ENCODE measurements at regions not wholly inside any gene's neighbourhood (a gene's known extent, or its start where the extent isn't known, plus 50 kb on each side); places are given as distances from the start of the nearest gene placed in this dataset.

DNA sequence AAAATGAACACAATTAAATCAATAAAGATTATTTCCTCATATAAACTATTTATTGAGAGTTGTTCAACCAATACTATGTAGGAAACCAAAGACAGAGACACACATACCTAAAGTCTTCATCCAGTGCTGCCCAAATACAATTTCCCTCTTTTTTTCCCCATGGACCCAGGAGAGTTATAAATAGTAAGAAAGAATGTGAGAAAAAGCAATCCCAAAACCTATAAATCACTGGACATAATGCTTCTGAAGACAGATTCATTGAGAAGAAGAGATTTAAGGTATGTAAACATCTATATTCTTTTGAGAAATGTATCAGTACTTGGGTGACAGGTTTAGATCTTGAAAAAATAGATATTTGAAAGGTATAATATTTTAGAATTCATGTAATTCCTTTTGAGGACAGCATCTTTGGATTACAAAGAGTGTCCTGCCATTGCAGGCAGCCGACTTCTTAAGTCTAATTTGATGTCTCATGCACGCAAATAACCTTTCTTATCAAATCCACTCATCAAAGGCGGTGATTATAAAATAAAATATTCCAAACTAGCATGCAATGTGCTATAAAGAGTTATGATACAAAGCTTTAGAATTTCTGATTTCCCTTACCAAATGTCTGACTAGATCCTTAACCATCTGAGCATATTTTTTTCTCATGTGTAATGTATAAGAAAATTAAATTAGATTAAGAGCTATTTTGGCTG, 739.4 kb downstream of the LIG4 start:
- no peak for DNase-seq (ENCODE audit: low read depth)

- DNase-seq (ENCODE audit: low read depth) = no peak
These were observed 742.1 kb downstream of the LIG4 start for GRCh38 chr13:107473253-107473652.

- no peak for DNase-seq (ENCODE audit: low read depth)
These were observed 748.8 kb downstream of the LIG4 start for GRCh38 chr13:107466326-107467099.

DNA sequence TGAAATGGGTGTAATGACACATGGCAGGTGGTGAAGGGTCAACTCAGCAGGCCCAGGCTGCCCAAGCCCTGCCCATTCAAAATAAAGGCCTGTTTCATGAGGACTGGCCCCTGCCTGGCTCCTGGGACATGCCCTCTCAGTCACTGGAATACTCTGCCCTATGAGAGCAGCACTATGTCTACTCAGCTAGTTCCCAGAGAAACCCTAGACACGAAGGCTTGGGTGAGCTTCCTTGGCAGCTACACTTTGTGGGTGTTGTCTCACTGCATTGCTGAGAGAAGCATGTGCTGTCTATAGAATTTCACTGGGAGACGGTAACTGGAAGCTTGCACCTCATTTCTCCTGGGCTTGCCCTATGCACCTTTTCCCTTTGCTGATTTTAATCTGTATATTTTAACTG, 752.8 kb downstream of the LIG4 start:
- DNase-seq (ENCODE audit: low read depth) = no peak

DNA sequence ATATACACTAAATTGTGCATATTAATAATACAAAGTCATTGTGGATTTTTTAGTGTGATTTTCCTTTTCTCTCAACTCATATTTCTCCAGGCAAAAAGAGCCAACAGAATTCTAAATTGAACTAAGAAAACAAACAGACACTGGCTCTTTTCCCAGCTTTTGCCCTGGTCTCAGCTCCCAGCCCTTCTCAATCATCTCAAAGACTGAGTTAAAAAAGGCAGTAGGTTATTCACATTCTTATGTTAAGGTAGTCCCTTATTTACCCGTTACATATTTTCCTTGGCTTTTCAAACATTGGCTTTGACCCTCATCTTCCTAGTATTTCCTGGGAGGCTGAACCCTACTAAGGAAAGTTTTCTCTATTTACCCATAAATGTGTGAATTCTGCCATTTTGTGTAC, 753.6 kb downstream of the LIG4 start:
- DNase-seq (ENCODE audit: low read depth) = no peak

GRCh38 chr13:107459430-107459829, 755.9 kb downstream of the LIG4 start:
- DNase-seq (ENCODE audit: low read depth) = no peak

DNA sequence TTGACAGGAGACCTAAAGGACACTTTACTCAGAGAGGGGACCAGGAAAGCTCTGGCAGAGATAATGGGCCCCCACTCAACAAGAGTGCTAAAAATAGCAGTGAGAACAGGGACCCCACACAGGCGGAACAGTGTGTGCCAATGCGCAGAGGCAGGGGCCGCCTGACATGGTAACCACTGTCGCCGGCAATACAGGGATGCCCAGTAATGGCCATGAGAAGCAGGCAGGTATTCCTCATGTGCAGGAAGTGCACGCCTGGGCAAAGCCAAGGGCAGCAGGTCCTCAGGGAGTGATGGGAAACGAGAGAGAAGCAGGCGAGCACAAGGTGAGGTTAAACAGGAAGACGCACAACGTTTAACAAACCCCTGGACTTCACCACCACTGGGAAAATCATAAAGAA, 757.1 kb downstream of the LIG4 start:
- no peak for DNase-seq (ENCODE audit: low read depth)

- no peak for DNase-seq (ENCODE audit: low read depth)
These were observed 757.6 kb downstream of the LIG4 start for GRCh38 chr13:107457686-107458085.

DNA sequence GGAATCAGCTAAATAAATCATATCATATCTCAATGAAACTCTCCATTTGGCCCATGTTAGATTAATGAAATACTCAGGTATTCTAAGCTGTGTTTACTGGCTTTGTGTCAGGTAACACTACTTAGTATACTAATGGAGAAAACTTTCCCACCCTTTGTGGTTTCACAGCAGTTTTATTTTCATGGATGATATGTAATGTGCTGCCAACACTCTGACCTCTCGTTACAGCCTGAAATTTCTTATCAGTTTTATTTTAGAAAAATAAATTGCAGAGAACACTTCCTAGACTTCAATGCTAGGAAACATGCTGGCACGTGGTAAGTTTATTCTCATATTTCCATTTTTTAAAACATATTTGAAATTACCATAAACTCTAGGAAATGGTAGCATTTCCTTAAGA, 758.9 kb downstream of the LIG4 start:
- no peak for DNase-seq (ENCODE audit: low read depth)

- DNase-seq (ENCODE audit: low read depth) = no peak
These were observed 762.5 kb downstream of the LIG4 start for GRCh38 chr13:107452833-107453232.

DNA sequence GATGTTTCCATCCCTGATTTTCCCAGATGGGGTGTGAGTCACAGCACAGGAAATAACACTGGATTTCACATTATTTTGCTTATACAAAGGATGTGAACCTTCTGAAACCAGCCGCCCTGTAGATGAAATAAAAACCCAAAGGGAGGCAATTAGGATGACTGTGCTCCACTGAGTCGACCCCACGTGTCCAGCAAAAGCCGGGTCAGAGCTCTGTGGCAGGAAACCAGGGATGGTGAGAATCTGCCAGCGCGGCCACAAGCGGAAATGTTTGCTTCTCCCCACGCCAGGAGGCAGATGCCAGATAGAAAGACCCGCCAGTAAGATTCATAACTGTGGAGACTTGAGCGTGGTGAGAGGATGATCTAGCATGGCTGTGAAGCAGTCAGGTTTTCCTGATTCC, 764.4 kb downstream of the LIG4 start:
- no peak for DNase-seq (ENCODE audit: low read depth)

- DNase-seq (ENCODE audit: low read depth) = no peak
These were observed 764.9 kb downstream of the LIG4 start for GRCh38 chr13:107450431-107450830.

DNA sequence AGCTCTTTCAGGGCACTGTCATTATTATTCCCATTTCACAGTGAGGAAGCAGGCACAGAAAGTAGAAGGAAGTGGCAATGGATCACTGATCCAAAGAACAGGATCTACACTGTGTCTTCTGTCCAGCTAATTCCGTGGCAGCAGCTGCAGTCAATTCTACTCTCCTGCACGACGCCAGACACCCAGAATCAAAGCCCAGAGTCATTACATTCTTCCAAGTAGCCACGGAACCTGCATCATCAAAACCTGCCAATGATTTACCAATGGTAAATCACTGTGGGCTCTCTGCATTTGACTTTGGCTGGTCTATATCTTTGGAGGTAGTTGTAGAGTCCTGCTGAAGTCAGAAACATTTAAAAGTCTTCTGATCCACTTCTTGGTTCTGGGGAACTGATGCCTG, 767.7 kb downstream of the LIG4 start:
- DNase-seq (ENCODE audit: low read depth) = no peak

DNA sequence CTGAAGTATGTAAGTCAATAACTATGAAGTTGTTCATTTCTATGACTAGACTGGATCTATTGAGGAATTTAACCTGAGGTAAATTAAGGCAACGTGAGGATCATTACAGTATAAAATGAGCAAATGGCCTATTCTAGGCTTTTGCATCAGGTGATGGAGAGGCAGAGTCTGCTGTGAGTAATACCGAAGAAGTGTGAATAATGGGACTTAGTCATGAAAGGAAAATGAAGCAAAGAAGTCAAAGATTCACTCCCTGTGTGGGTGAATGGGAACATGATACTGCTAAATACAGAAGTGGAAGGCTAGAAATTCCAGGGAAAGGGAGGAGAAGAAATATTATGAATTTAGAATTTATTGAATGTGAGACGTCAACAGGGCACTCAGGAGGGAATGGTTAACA, 774.1 kb downstream of the LIG4 start:
- DNase-seq (ENCODE audit: low read depth) = no peak

GRCh38 chr13:107438251-107438650, 777.1 kb downstream of the LIG4 start:
- DNase-seq (ENCODE audit: low read depth) = no peak

- DNase-seq (ENCODE audit: low read depth) = no peak
These were observed 781.0 kb downstream of the LIG4 start for GRCh38 chr13:107434347-107434746.

DNA sequence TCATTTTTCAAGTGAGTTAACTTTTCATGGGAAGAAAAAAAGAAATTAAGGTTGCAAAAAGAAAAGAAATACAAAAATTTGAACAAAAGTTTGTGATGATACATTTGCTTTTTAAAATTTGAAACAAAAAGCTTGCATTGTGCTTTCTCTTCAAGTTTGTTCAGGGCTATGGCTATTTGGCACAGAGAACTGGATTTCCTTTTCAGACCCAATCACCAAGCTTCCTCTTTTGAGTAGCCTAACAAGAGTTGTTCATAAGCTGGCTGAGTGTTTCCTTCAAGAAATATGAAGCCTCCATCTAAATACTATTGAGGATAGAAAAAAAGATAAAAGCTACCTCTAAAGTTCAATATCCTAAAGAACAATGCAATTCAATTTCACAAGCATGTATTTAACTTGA, 787.8 kb downstream of the LIG4 start:
- no peak for DNase-seq (ENCODE audit: low read depth)

- DNase-seq (ENCODE audit: low read depth) = no peak
These were observed 792.9 kb downstream of the LIG4 start for GRCh38 chr13:107422421-107422820.

GRCh38 chr13:107421951-107422350, 793.4 kb downstream of the LIG4 start:
- DNase-seq (ENCODE audit: low read depth) = no peak

- no peak for DNase-seq (ENCODE audit: low read depth)
These were observed 794.3 kb downstream of the LIG4 start for GRCh38 chr13:107421028-107421427.

- DNase-seq (ENCODE audit: low read depth) = no peak
These were observed 802.3 kb downstream of the LIG4 start for GRCh38 chr13:107413005-107413404.

DNA sequence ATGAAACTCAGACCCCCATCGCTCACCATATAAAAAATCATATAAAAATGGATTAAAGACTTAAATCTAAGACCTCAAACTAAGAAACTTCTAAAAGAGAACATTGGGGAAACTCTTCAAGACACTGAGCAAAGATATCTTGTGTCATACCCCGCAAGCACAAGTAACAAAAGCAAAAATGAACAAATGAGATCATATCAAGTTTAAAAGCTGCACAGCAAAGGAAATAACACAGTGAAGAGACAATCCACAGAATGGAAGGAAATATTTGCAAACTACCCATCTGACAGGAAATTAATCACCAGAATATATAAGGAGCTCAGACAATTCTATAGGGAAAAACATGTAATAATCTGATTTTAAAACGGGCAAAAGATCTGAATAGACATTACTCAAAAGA, 808.3 kb downstream of the LIG4 start:
- no peak for DNase-seq (ENCODE audit: low read depth)

DNA sequence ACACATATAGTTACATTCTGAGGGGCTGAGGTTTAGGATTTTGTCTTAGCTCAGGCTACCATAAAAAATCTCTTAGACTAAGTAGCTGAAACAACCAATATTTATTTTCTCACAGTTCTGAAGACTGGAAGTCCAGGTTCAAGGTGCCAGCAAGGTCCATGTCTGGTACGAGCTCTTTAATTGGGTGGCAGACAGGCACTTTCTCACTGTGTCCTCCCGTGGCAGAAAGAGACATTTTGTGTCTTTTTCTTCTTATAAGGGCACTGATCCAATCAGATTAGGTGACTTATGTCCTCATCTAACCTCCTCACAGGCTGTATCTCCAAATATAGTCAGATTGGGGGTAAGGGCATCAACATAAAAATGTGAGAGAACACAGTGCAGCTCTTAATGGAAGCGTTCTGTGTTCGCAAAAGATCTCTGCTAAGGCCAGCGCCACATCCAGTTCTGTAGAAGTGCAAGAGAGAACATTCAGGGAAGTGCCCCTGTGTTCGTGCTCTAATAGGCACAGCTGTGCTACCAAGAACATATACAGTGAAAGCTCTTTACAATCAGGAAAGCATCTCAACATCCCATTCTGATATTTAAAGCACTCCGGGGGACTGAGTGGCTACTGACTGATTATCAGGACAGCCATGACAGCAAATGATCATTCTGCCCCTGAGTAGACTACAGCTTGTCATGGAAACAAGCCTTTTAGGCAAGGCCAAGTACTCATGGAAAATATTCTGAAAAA, 819.2 kb downstream of the LIG4 start:
- DNase-seq (ENCODE audit: low read depth) = no peak

Measured in activated T-helper 9 cell treated with anti-CD3 and anti-CD28 coated beads, Interleukin-2, amount 50 U/mL, for 16 hours (primary cell).